HCT116 (cell line): ENCODE measurements at regions not wholly inside any gene's neighbourhood (a gene's known extent, or its start where the extent isn't known, plus 50 kb on each side); places are given as distances from the start of the nearest gene placed in this dataset.

Source experiments
- ATAC-seq: fragments of 200-7000 bp; cut with Tn5 transposase; 2 replicates; pipeline ENCODE4 v1.9.1; 2020; ENCODE audit warnings: mild to moderate bottlenecking, moderate library complexity
- BruUV-seq: library from RNA; stranded (reverse); fragments of 400-500 nt; replicated peaks from 2 replicates; lab custom pipeline; 2021; lab: Mats Ljungman, UMichigan
- CTCF ChIA-PET: fragments of 300-600 bp; sonication (Branson Sonifier 250); formaldehyde crosslinking; loops from one replicate; lab custom pipeline; 2021; ENCODE audit warnings: antibody characterized with exemption; lab: Charles Lee
- POLR2A ChIA-PET: fragments of 300-600, 350-600 bp; sonication (Branson Sonifier 250); formaldehyde crosslinking; loops from one replicate; lab custom pipeline; 2021; ENCODE audit warnings: antibody characterized with exemption; lab: Charles Lee
- RAD21 ChIA-PET, 2 experiments: fragments of 300-600 bp; sonication (Branson Sonifier 250); formaldehyde crosslinking; loops; one replicate each; lab custom pipeline; 2023; ENCODE audit warnings: low total read pairs in 2 of 2; ENCODE audit not compliant: uncharacterized antibody in 2 of 2, unreplicated experiment in 2 of 2, low non-redundant PET in 1 of 2; lab: Charles Lee
- DNase-seq: peaks from one replicate; pipeline ENCODE4 v3.0.0-alpha.2; 2010; ENCODE audit warnings: low read depth, low spot score
- H2AFZ ChIP-seq: fragments of 200-600 bp; shearing (Covaris generic), sonication (generic); 2 replicates; pipeline ENCODE4 v1.6.1; 2017; ENCODE audit warnings: low read depth, mixed run types, mixed read lengths, antibody characterized with exemption, low read length; ENCODE audit not compliant: poor library complexity, severe bottlenecking
- H3K27ac ChIP-seq: 2 replicates; pipeline ENCODE4 v1.5.1; 2012; ENCODE audit warnings: low read depth, low read length
- H3K27me3 ChIP-seq: fragments of 200-600 bp; sonication (generic); 2 replicates; pipeline ENCODE4 v1.6.1; 2016; ENCODE audit warnings: mixed run types, low read length, mixed read lengths; ENCODE audit not compliant: insufficient read depth
- H3K36me3 ChIP-seq, 2 experiments: fragments of 200-500 bp in 1 of 2; fragments of 200-600 bp in 1 of 2; sonication (Bioruptor generic) in 1 of 2; sonication (generic) in 1 of 2; 2 replicates each; pipeline versions ENCODE4 v1.5.1 to v1.6.1; 2014 to 2016; ENCODE audit warnings: low read length in 2 of 2, inconsistent platforms in 1 of 2, mixed read lengths in 1 of 2, mixed run types in 1 of 2; ENCODE audit not compliant: insufficient read depth in 2 of 2, control insufficient read depth in 1 of 2
- H3K4me1 ChIP-seq, 2 experiments: fragments of 200-600 bp in 1 of 2; sonication (generic) in 1 of 2; 2 replicates each; pipeline versions ENCODE4 v1.5.1 to v1.6.1; 2012 to 2017; ENCODE audit warnings: low read length in 2 of 2, inconsistent platforms in 1 of 2, mild to moderate bottlenecking in 1 of 2, mixed read lengths in 1 of 2, mixed run types in 1 of 2, moderate library complexity in 1 of 2; ENCODE audit not compliant: insufficient read depth in 2 of 2, control insufficient read depth in 1 of 2
- H3K4me2 ChIP-seq: fragments of 200-600 bp; sonication (generic); 2 replicates; pipeline ENCODE4 v1.6.1; 2017; ENCODE audit warnings: mixed run types, low read length, mixed read lengths
- H3K4me3 ChIP-seq, 2 experiments: fragments of 200-600 bp in 1 of 2; sonication (generic) in 1 of 2; replicated peaks in 1 of 2; 2 replicates each; pipeline ENCODE4 v1.5.1; 2011 to 2016; ENCODE audit warnings: low read length in 2 of 2, control low read depth in 1 of 2, low read depth in 1 of 2, mild to moderate bottlenecking in 1 of 2, mixed read lengths in 1 of 2, mixed run types in 1 of 2
- H3K79me2 ChIP-seq: fragments of 200-600 bp; sonication (generic); 2 replicates; pipeline ENCODE4 v1.6.1; 2017; ENCODE audit warnings: mild to moderate bottlenecking, mixed run types, low read length, moderate library complexity, mixed read lengths; ENCODE audit not compliant: insufficient read depth
- H3K9ac ChIP-seq: fragments of 200-600 bp; sonication (generic); 2 replicates; pipeline ENCODE4 v1.6.1; 2016; ENCODE audit warnings: low read length, mixed read lengths
- H3K9me2 ChIP-seq: fragments of 200-600 bp; sonication (generic), shearing (Covaris generic); 2 replicates; pipeline ENCODE4 v1.6.1; 2017; ENCODE audit warnings: mixed run types, mild to moderate bottlenecking, moderate library complexity; ENCODE audit not compliant: insufficient read depth
- H3K9me3 ChIP-seq, 2 experiments: fragments of 200-500 bp in 1 of 2; fragments of 200-600 bp in 1 of 2; sonication (Bioruptor generic) in 1 of 2; sonication (generic) in 1 of 2; 2 replicates each; pipeline ENCODE4 v1.6.1; 2014 to 2017; ENCODE audit warnings: low read length in 2 of 2, mixed read lengths in 2 of 2, inconsistent platforms in 1 of 2, low read depth in 1 of 2, mild to moderate bottlenecking in 1 of 2, mixed run types in 1 of 2, moderate library complexity in 1 of 2; ENCODE audit not compliant: control insufficient read depth in 1 of 2, insufficient read depth in 1 of 2
- H4K20me1 ChIP-seq: fragments of 200-600 bp; sonication (generic), shearing (Covaris generic); 2 replicates; pipeline ENCODE4 v1.6.1; 2017; ENCODE audit warnings: mixed run types, mild to moderate bottlenecking, moderate library complexity; ENCODE audit not compliant: insufficient read depth
- CEBPB ChIP-seq: IDR thresholded peaks from 2 replicates; pipeline ENCODE4 v1.6.1; 2012; ENCODE audit warnings: low read depth
- ELF1 ChIP-seq: IDR thresholded peaks from 2 replicates; pipeline ENCODE4 v1.6.1; 2012; ENCODE audit warnings: low read depth, borderline replicate concordance
- FOSL1 ChIP-seq: IDR thresholded peaks from 2 replicates; pipeline ENCODE4 v1.6.1; 2012; ENCODE audit warnings: low read depth
- POLR2A ChIP-seq: IDR thresholded peaks from 2 replicates; pipeline ENCODE4 v1.7.0; 2011; ENCODE audit warnings: borderline replicate concordance; ENCODE audit not compliant: insufficient read depth, insufficient read length; ENCODE audit errors: extremely low read depth
- POLR2AphosphoS5 ChIP-seq: IDR thresholded peaks from 2 replicates; pipeline ENCODE4 v1.6.1; 2011; ENCODE audit warnings: mild to moderate bottlenecking, low read depth, low read length, moderate library complexity
- REST ChIP-seq: IDR thresholded peaks from 2 replicates; pipeline ENCODE4 v1.6.1; 2012; ENCODE audit warnings: low read depth
- SRF ChIP-seq: IDR thresholded peaks from 2 replicates; pipeline ENCODE4 v1.6.1; 2012; ENCODE audit warnings: low read depth
- ZFX ChIP-seq: fragments of 450-650 bp; IDR thresholded peaks from 2 replicates; pipeline ENCODE4 v1.6.1; 2017
- ZNF274 ChIP-seq: fragments of 200-500 bp; sonication (Bioruptor generic); IDR thresholded peaks from 2 replicates; pipeline ENCODE4 v1.6.1; 2014; ENCODE audit warnings: mild to moderate bottlenecking, low read depth, low read length, inconsistent platforms
- intact Hi-C: fragments of 100-400 bp; cut with micrococcal nuclease; formaldehyde crosslinking; loops from 2 replicates; pipeline ENCODE4 v1.10.0; 2022
- TF ChIP-seq, protein P1 (sequence below), 3 experiments: fragments of 200-600 bp in 1 of 3; sonication (generic) in 1 of 3; IDR thresholded peaks in 2 of 3; conservative IDR thresholded peaks in 1 of 3; 2 replicates each; pipeline ENCODE4 v1.5.1; 2012 to 2017; ENCODE audit warnings: low read depth in 2 of 3, low read length in 2 of 3, antibody characterized with exemption in 1 of 3, borderline replicate concordance in 1 of 3, control low read depth in 1 of 3, mild to moderate bottlenecking in 1 of 3, mixed read lengths in 1 of 3, mixed run types in 1 of 3, moderate library complexity in 1 of 3; ENCODE audit not compliant: insufficient read depth in 1 of 3
- TF ChIP-seq, protein P2 (sequence below): IDR thresholded peaks from 2 replicates; pipeline ENCODE4 v1.6.1; 2011; ENCODE audit warnings: mild to moderate bottlenecking, low read length, moderate library complexity; ENCODE audit not compliant: insufficient replicate concordance; ENCODE audit errors: extremely low read depth

GRCh38 chr6:16818992-16819626 lies 57.8 kb upstream of the ATXN1 start:
- H3K4me2 ChIP-seq, result no peak overlapping the region
- ATAC-seq, result no peak
- H3K9ac ChIP-seq, result no peak overlapping the region
- intact Hi-C loops, result no loop called here
- no peaks in the 10 kb centered on the region for H4K20me1 ChIP-seq
- TF ChIP-seq FOSL1 (no peak), CEBPB (no peak), SRF (no peak), POLR2A (no peak), ZFX (no peak), ZNF274 (no peak), POLR2AphosphoS5 (no peak), ELF1 (no peak), REST (no peak)
- TF ChIP-seq, protein P1, sequence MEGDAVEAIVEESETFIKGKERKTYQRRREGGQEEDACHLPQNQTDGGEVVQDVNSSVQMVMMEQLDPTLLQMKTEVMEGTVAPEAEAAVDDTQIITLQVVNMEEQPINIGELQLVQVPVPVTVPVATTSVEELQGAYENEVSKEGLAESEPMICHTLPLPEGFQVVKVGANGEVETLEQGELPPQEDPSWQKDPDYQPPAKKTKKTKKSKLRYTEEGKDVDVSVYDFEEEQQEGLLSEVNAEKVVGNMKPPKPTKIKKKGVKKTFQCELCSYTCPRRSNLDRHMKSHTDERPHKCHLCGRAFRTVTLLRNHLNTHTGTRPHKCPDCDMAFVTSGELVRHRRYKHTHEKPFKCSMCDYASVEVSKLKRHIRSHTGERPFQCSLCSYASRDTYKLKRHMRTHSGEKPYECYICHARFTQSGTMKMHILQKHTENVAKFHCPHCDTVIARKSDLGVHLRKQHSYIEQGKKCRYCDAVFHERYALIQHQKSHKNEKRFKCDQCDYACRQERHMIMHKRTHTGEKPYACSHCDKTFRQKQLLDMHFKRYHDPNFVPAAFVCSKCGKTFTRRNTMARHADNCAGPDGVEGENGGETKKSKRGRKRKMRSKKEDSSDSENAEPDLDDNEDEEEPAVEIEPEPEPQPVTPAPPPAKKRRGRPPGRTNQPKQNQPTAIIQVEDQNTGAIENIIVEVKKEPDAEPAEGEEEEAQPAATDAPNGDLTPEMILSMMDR (IDR thresholded peaks at IDR 0.05 in 2 of 3, conservative IDR thresholded peaks at IDR 0.05 in 1 of 3; ENCODE audit: borderline replicate concordance in 1 of 3, insufficient read depth in 1 of 3, low read depth in 2 of 3, low read length in 2 of 3), result no peak
- TF ChIP-seq, protein P2, sequence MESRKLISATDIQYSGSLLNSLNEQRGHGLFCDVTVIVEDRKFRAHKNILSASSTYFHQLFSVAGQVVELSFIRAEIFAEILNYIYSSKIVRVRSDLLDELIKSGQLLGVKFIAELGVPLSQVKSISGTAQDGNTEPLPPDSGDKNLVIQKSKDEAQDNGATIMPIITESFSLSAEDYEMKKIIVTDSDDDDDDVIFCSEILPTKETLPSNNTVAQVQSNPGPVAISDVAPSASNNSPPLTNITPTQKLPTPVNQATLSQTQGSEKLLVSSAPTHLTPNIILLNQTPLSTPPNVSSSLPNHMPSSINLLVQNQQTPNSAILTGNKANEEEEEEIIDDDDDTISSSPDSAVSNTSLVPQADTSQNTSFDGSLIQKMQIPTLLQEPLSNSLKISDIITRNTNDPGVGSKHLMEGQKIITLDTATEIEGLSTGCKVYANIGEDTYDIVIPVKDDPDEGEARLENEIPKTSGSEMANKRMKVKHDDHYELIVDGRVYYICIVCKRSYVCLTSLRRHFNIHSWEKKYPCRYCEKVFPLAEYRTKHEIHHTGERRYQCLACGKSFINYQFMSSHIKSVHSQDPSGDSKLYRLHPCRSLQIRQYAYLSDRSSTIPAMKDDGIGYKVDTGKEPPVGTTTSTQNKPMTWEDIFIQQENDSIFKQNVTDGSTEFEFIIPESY, result no peak
- H2AFZ ChIP-seq, result no peak overlapping the region
- no peaks in the 10 kb centered on the region for H3K9me2 ChIP-seq
- ChIA-PET POLR2A (interaction anchor here (0.8 kb wide), 1 partner anchor 13 kb away, joined by 3 read pairs; no protein-coding TSS in a partner anchor), CTCF (interaction anchor here (0.9 kb wide), 1 partner anchor 48 kb away, joined by 5 read pairs; no protein-coding TSS in a partner anchor), RAD21 (no interaction called here)
- DNase-seq, result no peak
- no peaks in the 10 kb centered on the region for H3K79me2 ChIP-seq
- H3K27me3 ChIP-seq, result no peaks in the 10 kb centered on the region
- H3K27ac ChIP-seq, result no peak overlapping the region
- no peaks in the 10 kb centered on the region for H3K9me3 ChIP-seq
- H3K4me3 ChIP-seq, result no peak overlapping the region
- no TSS peak for BruUV-seq
- H3K4me1 ChIP-seq, result no peaks in the 10 kb centered on the region
- H3K36me3 ChIP-seq, result no peaks in the 10 kb centered on the region
